ENCODE measurements at regions not wholly inside any gene's neighbourhood (a gene's known extent, or its start where the extent isn't known, plus 50 kb on each side); places are given as distances from the start of the nearest gene placed in this dataset.

DNA sequence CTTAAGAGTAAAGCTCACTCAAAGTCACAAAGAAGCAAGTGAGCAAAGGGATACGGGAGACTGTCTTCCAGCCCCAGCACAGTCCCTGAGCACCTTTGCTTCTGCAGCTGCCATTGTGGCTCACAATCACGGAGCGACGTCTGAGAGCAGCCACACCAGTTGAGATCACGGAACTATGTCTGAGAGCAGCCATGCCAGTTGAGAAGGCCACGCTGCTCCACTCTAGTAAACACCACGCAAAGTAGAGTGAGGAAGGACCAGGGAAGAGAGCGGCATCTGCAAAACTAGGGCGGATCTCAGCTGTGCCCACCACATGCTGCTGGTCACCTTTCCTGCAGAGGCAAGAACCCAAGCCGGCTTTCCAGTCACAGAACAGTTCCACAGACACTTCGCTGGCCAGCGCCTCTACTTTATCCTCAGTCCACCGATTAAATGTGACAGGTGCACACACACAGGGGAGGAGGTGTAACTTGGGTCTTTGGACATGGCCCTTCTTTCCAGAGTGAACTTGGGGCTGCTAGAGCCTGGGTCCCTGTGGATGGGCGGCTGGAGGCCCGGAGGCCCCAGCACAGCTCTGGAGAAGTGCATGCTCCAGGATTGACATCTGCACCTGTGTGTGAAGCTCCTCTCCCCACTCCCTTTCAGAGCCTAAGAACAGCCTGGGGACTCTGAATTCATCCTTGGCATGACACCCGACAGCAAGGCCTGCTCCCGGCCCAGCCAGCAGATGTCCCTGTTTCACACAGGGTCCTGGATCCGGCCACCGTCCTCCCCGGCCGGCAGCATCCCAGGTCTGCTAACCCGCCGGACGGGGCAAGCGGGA is 324.9 kb upstream of the IRX4 start:
- Histone ChIP-seq H4K20me1 (ENCODE audit: insufficient read depth, low read length, poor library complexity, severe bottlenecking) (no peaks in the 10 kb centered on the region), H3F3A (ENCODE audit: low read depth) (no peaks in the 10 kb centered on the region), H3K4me3 (ENCODE audit: low read length, poor library complexity, severe bottlenecking) (no peak overlapping the region), H3K27me3 (ENCODE audit: insufficient read depth, low read length, poor library complexity, severe bottlenecking) (no peaks in the 10 kb centered on the region), H3K4me1 (ENCODE audit: insufficient read depth, low read length, poor library complexity, severe bottlenecking) (no peaks in the 10 kb centered on the region), H2AFZ (ENCODE audit: low read length) (no peak overlapping the region), H3K9me3 (ENCODE audit: insufficient read depth, low read depth, low read length) (0 out of 2 replicates have a peak, but pooled peaks cover 4% of the 10 kb centered on the region), H3K9ac (ENCODE audit: low read depth, low read length, poor library complexity, severe bottlenecking) (no peak overlapping the region), H3K36me3 (ENCODE audit: insufficient read depth, low read length) (no peaks in the 10 kb centered on the region), H3K79me2 (ENCODE audit: insufficient read depth, low read length) (no peaks in the 10 kb centered on the region), H3K9me2 (replicated peaks; ENCODE audit: low read depth, low read length) (no peaks in the 10 kb centered on the region), H3K4me2 (ENCODE audit: low read depth, low read length, poor library complexity, severe bottlenecking) (no peak overlapping the region)
- TF ChIP-seq, protein P1, sequence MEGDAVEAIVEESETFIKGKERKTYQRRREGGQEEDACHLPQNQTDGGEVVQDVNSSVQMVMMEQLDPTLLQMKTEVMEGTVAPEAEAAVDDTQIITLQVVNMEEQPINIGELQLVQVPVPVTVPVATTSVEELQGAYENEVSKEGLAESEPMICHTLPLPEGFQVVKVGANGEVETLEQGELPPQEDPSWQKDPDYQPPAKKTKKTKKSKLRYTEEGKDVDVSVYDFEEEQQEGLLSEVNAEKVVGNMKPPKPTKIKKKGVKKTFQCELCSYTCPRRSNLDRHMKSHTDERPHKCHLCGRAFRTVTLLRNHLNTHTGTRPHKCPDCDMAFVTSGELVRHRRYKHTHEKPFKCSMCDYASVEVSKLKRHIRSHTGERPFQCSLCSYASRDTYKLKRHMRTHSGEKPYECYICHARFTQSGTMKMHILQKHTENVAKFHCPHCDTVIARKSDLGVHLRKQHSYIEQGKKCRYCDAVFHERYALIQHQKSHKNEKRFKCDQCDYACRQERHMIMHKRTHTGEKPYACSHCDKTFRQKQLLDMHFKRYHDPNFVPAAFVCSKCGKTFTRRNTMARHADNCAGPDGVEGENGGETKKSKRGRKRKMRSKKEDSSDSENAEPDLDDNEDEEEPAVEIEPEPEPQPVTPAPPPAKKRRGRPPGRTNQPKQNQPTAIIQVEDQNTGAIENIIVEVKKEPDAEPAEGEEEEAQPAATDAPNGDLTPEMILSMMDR (conservative IDR thresholded peaks at IDR 0.05; ENCODE audit: low read length) = no peak
- no peak for TF ChIP-seq EZH2phosphoT487 (IDR thresholded peaks at IDR 0.05; ENCODE audit: borderline replicate concordance)

DNA sequence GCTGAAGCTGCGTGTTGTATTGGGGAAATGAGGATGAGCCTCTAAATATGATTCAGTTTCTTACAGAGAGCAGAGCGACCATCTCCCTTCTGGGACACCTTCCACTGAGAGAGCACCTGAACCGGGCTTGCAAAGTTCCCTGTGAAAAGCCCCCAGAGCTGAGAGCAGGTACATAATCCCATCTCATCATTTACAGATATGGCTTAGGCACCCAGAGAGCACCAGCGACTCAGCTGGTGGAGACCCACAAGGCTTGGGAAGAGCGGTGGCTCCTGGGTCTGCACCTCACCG is 324.3 kb upstream of the IRX4 start:
- Histone ChIP-seq H3K27me3 (ENCODE audit: insufficient read depth, low read length, poor library complexity, severe bottlenecking) (no peaks in the 10 kb centered on the region), H3K9me3 (ENCODE audit: insufficient read depth, low read depth, low read length) (0 out of 2 replicates have a peak, but pooled peaks cover 4% of the 10 kb centered on the region), H3K4me2 (ENCODE audit: low read depth, low read length, poor library complexity, severe bottlenecking) (no peak overlapping the region), H3K36me3 (ENCODE audit: insufficient read depth, low read length) (no peaks in the 10 kb centered on the region), H3K9me2 (replicated peaks; ENCODE audit: low read depth, low read length) (no peaks in the 10 kb centered on the region), H3K79me2 (ENCODE audit: insufficient read depth, low read length) (no peaks in the 10 kb centered on the region), H2AFZ (ENCODE audit: low read length) (no peak overlapping the region), H3K4me3 (ENCODE audit: low read length, poor library complexity, severe bottlenecking) (no peak overlapping the region), H3K4me1 (ENCODE audit: insufficient read depth, low read length, poor library complexity, severe bottlenecking) (no peaks in the 10 kb centered on the region), H4K20me1 (ENCODE audit: insufficient read depth, low read length, poor library complexity, severe bottlenecking) (no peaks in the 10 kb centered on the region), H3F3A (ENCODE audit: low read depth) (no peaks in the 10 kb centered on the region), H3K9ac (ENCODE audit: low read depth, low read length, poor library complexity, severe bottlenecking) (no peak overlapping the region)
- TF ChIP-seq, protein P1 (conservative IDR thresholded peaks at IDR 0.05; ENCODE audit: low read length) = no peak
- TF ChIP-seq EZH2phosphoT487 (IDR thresholded peaks at IDR 0.05; ENCODE audit: borderline replicate concordance) = no peak

DNA sequence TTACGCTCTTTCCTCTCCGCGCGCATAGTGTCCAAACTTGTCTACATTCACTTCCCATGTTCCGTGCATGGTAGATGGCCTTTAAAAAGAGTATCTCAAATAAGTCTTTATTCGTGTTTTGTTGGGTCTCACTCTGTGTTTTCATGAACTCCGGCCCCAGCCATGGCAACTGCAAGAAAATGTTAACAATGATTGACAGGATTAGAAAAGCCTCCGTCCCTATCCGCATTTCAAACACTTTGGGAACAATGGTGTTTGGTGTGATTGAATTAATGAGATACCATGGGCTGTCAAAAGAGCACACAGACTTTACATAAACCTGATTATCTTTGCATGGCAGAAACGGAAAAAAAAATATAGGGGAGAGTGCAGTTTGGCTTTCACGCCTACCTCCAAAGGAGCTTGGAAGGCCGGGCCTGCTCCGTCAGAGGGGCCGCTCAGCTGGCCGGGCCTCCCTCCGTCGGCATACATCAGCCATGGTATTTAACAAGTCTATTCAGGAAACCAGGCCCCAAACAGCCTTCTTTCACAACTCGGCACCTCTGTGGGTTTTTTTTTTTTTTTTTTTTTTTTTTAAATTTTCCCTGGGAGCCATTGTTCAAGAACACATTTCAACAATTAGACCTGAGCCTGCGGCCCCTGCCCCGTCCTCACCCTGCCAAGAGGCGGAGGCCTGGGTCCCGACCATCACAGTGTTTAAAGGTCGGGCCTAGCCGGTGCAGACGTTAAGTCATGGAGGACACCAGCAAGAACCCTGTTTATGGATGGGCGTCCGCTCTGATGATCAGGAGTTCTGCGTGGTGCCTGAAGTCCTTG is 323.8 kb upstream of the IRX4 start:
- Histone ChIP-seq H3F3A (ENCODE audit: low read depth) (no peaks in the 10 kb centered on the region), H3K79me2 (ENCODE audit: insufficient read depth, low read length) (no peaks in the 10 kb centered on the region), H3K4me1 (ENCODE audit: insufficient read depth, low read length, poor library complexity, severe bottlenecking) (no peaks in the 10 kb centered on the region), H3K36me3 (ENCODE audit: insufficient read depth, low read length) (no peaks in the 10 kb centered on the region), H3K9me3 (ENCODE audit: insufficient read depth, low read depth, low read length) (0 out of 2 replicates have a peak, but pooled peaks cover 4% of the 10 kb centered on the region), H3K9ac (ENCODE audit: low read depth, low read length, poor library complexity, severe bottlenecking) (no peak overlapping the region), H3K4me2 (ENCODE audit: low read depth, low read length, poor library complexity, severe bottlenecking) (no peak overlapping the region), H4K20me1 (ENCODE audit: insufficient read depth, low read length, poor library complexity, severe bottlenecking) (no peaks in the 10 kb centered on the region), H3K27me3 (ENCODE audit: insufficient read depth, low read length, poor library complexity, severe bottlenecking) (no peaks in the 10 kb centered on the region), H2AFZ (ENCODE audit: low read length) (no peak overlapping the region), H3K4me3 (ENCODE audit: low read length, poor library complexity, severe bottlenecking) (no peak overlapping the region), H3K9me2 (replicated peaks; ENCODE audit: low read depth, low read length) (no peaks in the 10 kb centered on the region)
- TF ChIP-seq, protein P1 (conservative IDR thresholded peaks at IDR 0.05; ENCODE audit: low read length) = no peak
- TF ChIP-seq EZH2phosphoT487 (IDR thresholded peaks at IDR 0.05; ENCODE audit: borderline replicate concordance) = no peak

Data from Loucy (cell line).